ENCODE measurements at regions not wholly inside any gene's neighbourhood (a gene's known extent, or its start where the extent isn't known, plus 50 kb on each side); places are given as distances from the start of the nearest gene placed in this dataset.

DNA sequence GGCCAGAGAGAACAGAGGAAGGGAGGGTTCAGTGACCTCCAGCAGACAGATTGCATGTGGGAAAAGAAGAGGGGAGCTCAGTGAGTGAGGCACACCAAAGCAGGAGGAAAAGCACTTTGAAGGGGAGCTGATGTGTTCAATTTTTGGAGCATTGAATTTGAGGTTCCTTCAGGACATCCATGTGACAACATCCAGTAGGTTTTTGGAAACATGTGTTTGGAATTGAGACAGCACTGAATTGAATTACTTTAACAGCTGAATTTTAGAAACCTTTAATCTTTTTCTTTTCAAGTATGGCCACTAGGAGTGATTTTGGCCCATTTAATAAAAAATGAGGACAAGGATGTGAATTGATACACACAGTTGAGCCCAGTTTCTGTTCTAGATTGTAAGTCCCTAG, 101.8 kb upstream of the SEC61G start:
- no TSS peak for BruUV-seq (replicated peaks)

More for the DNA sequence above, 101.8 kb upstream of the SEC61G start:
- Histone ChIP-seq H3K18ac (ENCODE audit: low read depth, low read length) (no peak overlapping the region), H2BK120ac (ENCODE audit: low read depth, low read length) (no peak overlapping the region), H3K27ac (ENCODE audit: insufficient read depth, low read length) (no peak overlapping the region), H3K14ac (replicated peaks; ENCODE audit: low read depth, low read length) (no peak overlapping the region), H3K9me3 (ENCODE audit: control insufficient read depth, insufficient read depth, low read length) (no peaks in the 10 kb centered on the region; the same call in 1 of the 2 replicates), H3K79me1 (ENCODE audit: low read depth in 1 of 2, low read length in 2 of 2) (no peaks in the 10 kb centered on the region), H2BK5ac (ENCODE audit: low read depth, low read length, poor library complexity, severe bottlenecking) (no peak overlapping the region), H2AK9ac (replicated peaks; ENCODE audit: low read depth, low read length, poor library complexity) (no peak overlapping the region), H2AK5ac (ENCODE audit: low read depth, low read length) (no peak overlapping the region), H3K9ac (ENCODE audit: low read depth, low read length) (no peak overlapping the region), H3K27me3 (ENCODE audit: control insufficient read depth, insufficient read depth, low read length) (peaks cover 11% of the 10 kb centered on the region; the same call in 1 of the 2 replicates), H3K9me1 (ENCODE audit: insufficient read depth, low read length) (0 out of 2 replicates have a peak, but pooled peaks cover 5% of the 10 kb centered on the region), H3K4me1 (ENCODE audit: control insufficient read depth, insufficient read depth, low read length) (peaks cover 7% of the 10 kb centered on the region), H3K4ac (ENCODE audit: low read depth, low read length) (no peak overlapping the region), H2BK15ac (ENCODE audit: low read depth, low read length) (no peak overlapping the region), H3K4me2 (ENCODE audit: low read depth, low read length) (no peak overlapping the region), H3K36me3 (ENCODE audit: control insufficient read depth, insufficient read depth, low read length) (no peaks in the 10 kb centered on the region), H4K91ac (ENCODE audit: insufficient read depth, low read depth, low read length) (no peak overlapping the region), H4K5ac (ENCODE audit: low read depth, low read length) (no peak overlapping the region), H4K8ac (ENCODE audit: low read depth in 2 of 2, low read length in 2 of 2) (no peak overlapping the region), H2AFZ (replicated peaks; ENCODE audit: low read length, poor library complexity) (no peak overlapping the region), H3K4me3 (ENCODE audit: insufficient read depth, low read depth, low read length) (no peak overlapping the region), H3K23ac (ENCODE audit: low read depth, low read length) (no peak overlapping the region), H2BK20ac (ENCODE audit: low read depth, low read length) (peak overlapping the region; percentile 0; the same call in 1 of the 2 replicates), H4K20me1 (ENCODE audit: insufficient read depth, low read length) (no peaks in the 10 kb centered on the region), H3K56ac (ENCODE audit: extremely low read depth, insufficient read depth, low read length) (no peak overlapping the region)
- POLR2A ChIA-PET (ENCODE audit: unreplicated experiment): no interaction called here
- TF ChIP-seq SMC3 (IDR thresholded peaks at IDR 0.05; ENCODE audit: low read depth, low read length) (no peak), NFE2L2 (IDR thresholded peaks at IDR 0.05; ENCODE audit: low read depth, low read length) (no peak), MXI1 (IDR thresholded peaks at IDR 0.05; ENCODE audit: borderline replicate concordance, low read depth, low read length) (no peak), CEBPB (IDR thresholded peaks at IDR 0.05; ENCODE audit: low read depth, low read length) (no peak), MAZ (IDR thresholded peaks at IDR 0.05; ENCODE audit: borderline replicate concordance, low read depth, low read length) (no peak), POLR2A (IDR thresholded peaks at IDR 0.05; ENCODE audit: low read depth, low read length) (no peak), ELK1 (IDR thresholded peaks at IDR 0.05; ENCODE audit: borderline replicate concordance, low read depth, low read length) (no peak), BHLHE40 (IDR thresholded peaks at IDR 0.05; ENCODE audit: low read depth, low read length) (no peak), FOS (IDR thresholded peaks at IDR 0.05; ENCODE audit: low read depth, low read length) (no peak), RFX5 (IDR thresholded peaks at IDR 0.05; ENCODE audit: low read depth, low read length) (no peak), RCOR1 (IDR thresholded peaks at IDR 0.05; ENCODE audit: insufficient replicate concordance, low read length) (no peak), RAD21 (IDR thresholded peaks at IDR 0.05; ENCODE audit: low read length) (no peak), MAFK (IDR thresholded peaks at IDR 0.05; ENCODE audit: low read depth, low read length) (no peak), CHD1 (IDR thresholded peaks at IDR 0.05; ENCODE audit: low read depth, low read length) (no peak)
- TF ChIP-seq, protein P1, sequence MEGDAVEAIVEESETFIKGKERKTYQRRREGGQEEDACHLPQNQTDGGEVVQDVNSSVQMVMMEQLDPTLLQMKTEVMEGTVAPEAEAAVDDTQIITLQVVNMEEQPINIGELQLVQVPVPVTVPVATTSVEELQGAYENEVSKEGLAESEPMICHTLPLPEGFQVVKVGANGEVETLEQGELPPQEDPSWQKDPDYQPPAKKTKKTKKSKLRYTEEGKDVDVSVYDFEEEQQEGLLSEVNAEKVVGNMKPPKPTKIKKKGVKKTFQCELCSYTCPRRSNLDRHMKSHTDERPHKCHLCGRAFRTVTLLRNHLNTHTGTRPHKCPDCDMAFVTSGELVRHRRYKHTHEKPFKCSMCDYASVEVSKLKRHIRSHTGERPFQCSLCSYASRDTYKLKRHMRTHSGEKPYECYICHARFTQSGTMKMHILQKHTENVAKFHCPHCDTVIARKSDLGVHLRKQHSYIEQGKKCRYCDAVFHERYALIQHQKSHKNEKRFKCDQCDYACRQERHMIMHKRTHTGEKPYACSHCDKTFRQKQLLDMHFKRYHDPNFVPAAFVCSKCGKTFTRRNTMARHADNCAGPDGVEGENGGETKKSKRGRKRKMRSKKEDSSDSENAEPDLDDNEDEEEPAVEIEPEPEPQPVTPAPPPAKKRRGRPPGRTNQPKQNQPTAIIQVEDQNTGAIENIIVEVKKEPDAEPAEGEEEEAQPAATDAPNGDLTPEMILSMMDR (conservative IDR thresholded peaks at IDR 0.05; ENCODE audit: low read depth, low read length): no peak
- TF ChIP-seq, protein P2, sequence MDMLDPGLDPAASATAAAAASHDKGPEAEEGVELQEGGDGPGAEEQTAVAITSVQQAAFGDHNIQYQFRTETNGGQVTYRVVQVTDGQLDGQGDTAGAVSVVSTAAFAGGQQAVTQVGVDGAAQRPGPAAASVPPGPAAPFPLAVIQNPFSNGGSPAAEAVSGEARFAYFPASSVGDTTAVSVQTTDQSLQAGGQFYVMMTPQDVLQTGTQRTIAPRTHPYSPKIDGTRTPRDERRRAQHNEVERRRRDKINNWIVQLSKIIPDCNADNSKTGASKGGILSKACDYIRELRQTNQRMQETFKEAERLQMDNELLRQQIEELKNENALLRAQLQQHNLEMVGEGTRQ (IDR thresholded peaks at IDR 0.05; ENCODE audit: low read depth, low read length): no peak
- dilution Hi-C loops (cut with HindIII; ENCODE audit: low sequenced_read_pairs, unreplicated experiment): no loop called here
- no peak for DNase-seq
- CTCF ChIA-PET: interaction anchor here (1.0 kb wide), 1 partner anchor 12 kb away, joined by 3 read pairs; no protein-coding TSS in a partner anchor
- no peak for ATAC-seq (ENCODE audit: low read depth)
- intact Hi-C loops (cut with micrococcal nuclease): no loop called here
- in situ Hi-C loops (cut with MboI; ENCODE audit: low sequenced_read_pairs): no loop called here

Measured in IMR-90 (cell line).